Transverse colon (tissue), 4 donors: ENCODE measurements at regions not wholly inside any gene's neighbourhood (a gene's known extent, or its start where the extent isn't known, plus 50 kb on each side); places are given as distances from the start of the nearest gene placed in this dataset.

Experiments used
- DNase-seq: peaks from one replicate; pipeline ENCODE4 v3.0.0-alpha.2; 2019
- H3K27ac ChIP-seq, 4 donors: fragments of 200-600 bp; sonication (generic); 2 replicates each; pipeline ENCODE4 v1.5.1; 2016 to 2018; ENCODE audit warnings: inconsistent platforms in 4 of 4
- H3K27me3 ChIP-seq: fragments of 200-600 bp; sonication (generic); 2 replicates; pipeline ENCODE4 v1.5.1; 2017; ENCODE audit warnings: inconsistent platforms
- H3K36me3 ChIP-seq, 4 donors: fragments of 200-600 bp; sonication (generic); 2 replicates each; pipeline ENCODE4 v1.5.1; 2017 to 2019; ENCODE audit warnings: inconsistent platforms in 4 of 4
- H3K4me1 ChIP-seq, 4 donors: fragments of 200-600 bp; sonication (generic); 2 replicates each; pipeline ENCODE4 v1.5.1; 2017 to 2020; ENCODE audit warnings: inconsistent platforms in 4 of 4
- H3K4me3 ChIP-seq, 4 donors: fragments of 200-600 bp; sonication (generic); 1 replicate in 1 of 4; 2 replicates in 3 of 4; pipeline versions ENCODE4 v1.5.1 to v1.6.1; 2017 to 2019; ENCODE audit warnings: inconsistent platforms in 4 of 4
- H3K9me3 ChIP-seq, 2 donors: fragments of 200-600 bp; sonication (generic); 2 replicates each; pipeline ENCODE4 v1.5.1; 2017 to 2019; ENCODE audit warnings: inconsistent platforms in 2 of 2
- EP300 ChIP-seq: sonication (generic); formaldehyde crosslinking; IDR thresholded peaks from one replicate; pipeline ENCODE4 v1.6.1; 2017; ENCODE audit warnings: antibody characterized with exemption, low read depth
- POLR2A ChIP-seq: fragments of 450-650 bp; IDR thresholded peaks from one replicate; pipeline ENCODE4 v1.6.1; 2016; ENCODE audit warnings: antibody characterized with exemption, mild to moderate bottlenecking, moderate library complexity
- POLR2AphosphoS5 ChIP-seq, 3 donors: sonication (generic); formaldehyde crosslinking; IDR thresholded peaks; one replicate each; pipeline ENCODE4 v1.6.1; 2016; ENCODE audit warnings: antibody characterized with exemption in 3 of 3
- WGBS, 2 donors: methylation state at CpG; one replicate each; pipeline ENCODE4 v1.1.5; 2018; ENCODE audit warnings: low coverage in 1 of 2; 5-methylcytosine and 5-hydroxymethylcytosine counted together
- in situ Hi-C, 4 donors: fragments of 200-750 bp; cut with MboI; loops; one replicate each; pipeline versions ENCODE4 v1.15.0 to v1.15.1; 2017; ENCODE audit warnings: low sequenced_read_pairs in 3 of 4, low pct_ligation_motif_present in 1 of 4, low pct_unique_long_range_greater_than_20kb in 1 of 4
- intact Hi-C: fragments of 100-400 bp; cut with DNase I; formaldehyde crosslinking; loops from one replicate; pipeline ENCODE4 v1.15.1; 2023; ENCODE audit warnings: low total_unique reads
- TF ChIP-seq, protein P1 (sequence below), 5 experiments: fragments of 200-600 bp in 3 of 5; fragments of 450-650 bp in 2 of 5; sonication (generic) in 3 of 5; IDR thresholded peaks; 1 replicate in 2 of 5; 2 replicates in 3 of 5; pipeline ENCODE4 v1.5.1; 2016 to 2017; ENCODE audit warnings: antibody characterized with exemption in 5 of 5, inconsistent platforms in 3 of 5, mild to moderate bottlenecking in 2 of 5, moderate library complexity in 1 of 5

DNA sequence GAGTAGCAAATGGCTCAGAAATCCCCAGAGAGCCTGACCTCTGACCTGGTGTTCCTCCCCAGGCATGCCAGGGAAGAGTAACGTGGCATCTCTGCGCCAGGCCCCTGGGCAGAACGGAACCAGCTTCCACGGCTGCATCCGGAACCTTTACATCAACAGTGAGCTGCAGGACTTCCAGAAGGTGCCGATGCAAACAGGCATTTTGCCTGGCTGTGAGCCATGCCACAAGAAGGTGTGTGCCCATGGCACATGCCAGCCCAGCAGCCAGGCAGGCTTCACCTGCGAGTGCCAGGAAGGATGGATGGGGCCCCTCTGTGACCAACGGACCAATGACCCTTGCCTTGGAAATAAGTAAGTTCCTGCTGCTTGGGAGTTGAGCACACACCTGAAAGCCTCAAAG is 83.4 kb upstream of the PACRGL start:
- Histone ChIP-seq H3K9me3 (no peaks in the 10 kb centered on the region), H3K36me3 (no peaks in the 10 kb centered on the region), H3K27me3 (no peaks in the 10 kb centered on the region), H3K4me1 (peaks cover 4 to 38% (median 18%) of the 10 kb centered on the region in 4 donors), H3K4me3 (no peak overlapping the region), H3K27ac (no peak overlapping the region)
- no peak for DNase-seq
- TF ChIP-seq POLR2A (no peak), POLR2AphosphoS5 (IDR thresholded peaks at IDR 0.05) (no peak), EP300 (no peak)
- TF ChIP-seq, protein P1, sequence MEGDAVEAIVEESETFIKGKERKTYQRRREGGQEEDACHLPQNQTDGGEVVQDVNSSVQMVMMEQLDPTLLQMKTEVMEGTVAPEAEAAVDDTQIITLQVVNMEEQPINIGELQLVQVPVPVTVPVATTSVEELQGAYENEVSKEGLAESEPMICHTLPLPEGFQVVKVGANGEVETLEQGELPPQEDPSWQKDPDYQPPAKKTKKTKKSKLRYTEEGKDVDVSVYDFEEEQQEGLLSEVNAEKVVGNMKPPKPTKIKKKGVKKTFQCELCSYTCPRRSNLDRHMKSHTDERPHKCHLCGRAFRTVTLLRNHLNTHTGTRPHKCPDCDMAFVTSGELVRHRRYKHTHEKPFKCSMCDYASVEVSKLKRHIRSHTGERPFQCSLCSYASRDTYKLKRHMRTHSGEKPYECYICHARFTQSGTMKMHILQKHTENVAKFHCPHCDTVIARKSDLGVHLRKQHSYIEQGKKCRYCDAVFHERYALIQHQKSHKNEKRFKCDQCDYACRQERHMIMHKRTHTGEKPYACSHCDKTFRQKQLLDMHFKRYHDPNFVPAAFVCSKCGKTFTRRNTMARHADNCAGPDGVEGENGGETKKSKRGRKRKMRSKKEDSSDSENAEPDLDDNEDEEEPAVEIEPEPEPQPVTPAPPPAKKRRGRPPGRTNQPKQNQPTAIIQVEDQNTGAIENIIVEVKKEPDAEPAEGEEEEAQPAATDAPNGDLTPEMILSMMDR (IDR thresholded peaks at IDR 0.05), result no peak
- 69 to 80% methylated on average over 2 to 8 of the region's 8 CpGs for WGBS, 2 donors
- intact Hi-C loops, result no loop called here
- in situ Hi-C loops, result no loop called here

DNA sequence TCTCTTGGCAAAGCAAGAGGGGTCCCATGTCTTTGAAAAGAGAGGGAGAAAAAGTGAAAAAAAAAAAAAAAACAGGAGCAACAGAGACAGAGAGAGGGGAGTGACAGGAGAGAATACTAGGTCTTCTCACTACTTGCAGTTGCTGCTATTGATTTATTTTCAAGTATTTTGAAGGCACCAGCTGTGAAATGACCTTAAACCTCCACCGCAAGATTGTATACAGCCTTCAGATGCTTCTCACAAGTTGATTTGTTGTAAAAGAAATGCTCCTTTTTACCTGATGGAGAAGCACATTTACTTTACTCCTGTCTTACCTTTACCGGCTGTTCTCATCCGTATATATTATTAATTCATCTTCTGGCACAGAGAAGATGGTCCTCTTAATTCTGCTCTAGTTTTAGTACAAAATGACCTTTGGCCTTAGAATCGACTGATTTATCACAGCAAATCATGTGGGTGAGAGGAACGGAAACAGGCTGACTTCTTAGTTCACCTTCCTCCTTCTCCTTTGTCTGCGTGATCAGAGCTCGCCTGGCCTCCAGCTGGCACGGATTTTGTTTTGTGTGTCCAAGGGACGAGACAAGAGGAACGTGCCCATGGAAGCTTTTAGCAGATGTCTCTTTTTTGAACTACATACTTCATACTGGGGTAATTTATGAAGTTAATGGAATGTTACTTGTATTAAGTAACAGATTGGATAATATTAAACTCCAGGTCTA is 82.4 kb upstream of the PACRGL start:
- in situ Hi-C loops, result no loop called here
- Histone ChIP-seq H3K27me3 (no peaks in the 10 kb centered on the region), H3K36me3 (no peaks in the 10 kb centered on the region), H3K9me3 (no peaks in the 10 kb centered on the region), H3K4me1 (peaks cover 4 to 38% (median 18%) of the 10 kb centered on the region in 4 donors), H3K4me3 (no peak overlapping the region), H3K27ac (peak overlapping the region in 3 of 4 donors; percentile 4 to 7 (median 7))
- DNase-seq, result peak; percentile 45
- no peak for TF ChIP-seq EP300
- TF ChIP-seq, protein P1 (IDR thresholded peaks at IDR 0.05), result no peak
- TF ChIP-seq POLR2A, result no peak
- no peak for TF ChIP-seq POLR2AphosphoS5 (IDR thresholded peaks at IDR 0.05)
- 35 to 39% methylated on average over 9 to 10 of the region's 10 CpGs for WGBS, 2 donors
- intact Hi-C loops, result no loop called here

DNA sequence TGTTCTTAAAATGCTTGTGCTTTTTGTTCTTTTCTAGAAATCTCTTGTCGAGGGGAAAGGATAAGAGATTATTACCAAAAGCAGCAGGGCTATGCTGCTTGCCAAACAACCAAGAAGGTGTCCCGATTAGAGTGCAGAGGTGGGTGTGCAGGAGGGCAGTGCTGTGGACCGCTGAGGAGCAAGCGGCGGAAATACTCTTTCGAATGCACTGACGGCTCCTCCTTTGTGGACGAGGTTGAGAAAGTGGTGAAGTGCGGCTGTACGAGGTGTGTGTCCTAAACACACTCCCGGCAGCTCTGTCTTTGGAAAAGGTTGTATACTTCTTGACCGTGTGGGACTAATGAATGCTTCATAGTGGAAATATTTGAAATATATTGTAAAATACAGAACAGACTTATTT is 81.5 kb upstream of the PACRGL start:
- intact Hi-C loops (no loop called here), in situ Hi-C loops (no loop called here)
- Histone ChIP-seq H3K27ac (peak overlapping the region in 1 of 4 donors; percentile 18), H3K4me3 (no peak overlapping the region), H3K9me3 (no peaks in the 10 kb centered on the region), H3K36me3 (no peaks in the 10 kb centered on the region), H3K27me3 (no peaks in the 10 kb centered on the region), H3K4me1 (peaks cover 4 to 38% (median 18%) of the 10 kb centered on the region in 4 donors)
- TF ChIP-seq POLR2AphosphoS5 (IDR thresholded peaks at IDR 0.05), result no peak
- no peak for TF ChIP-seq EP300
- no peak for TF ChIP-seq POLR2A
- TF ChIP-seq, protein P1 (IDR thresholded peaks at IDR 0.05), result no peak
- no peak for DNase-seq
- WGBS, 2 donors, result 57 to 83% methylated on average over 3 to 12 of the region's 12 CpGs

DNA sequence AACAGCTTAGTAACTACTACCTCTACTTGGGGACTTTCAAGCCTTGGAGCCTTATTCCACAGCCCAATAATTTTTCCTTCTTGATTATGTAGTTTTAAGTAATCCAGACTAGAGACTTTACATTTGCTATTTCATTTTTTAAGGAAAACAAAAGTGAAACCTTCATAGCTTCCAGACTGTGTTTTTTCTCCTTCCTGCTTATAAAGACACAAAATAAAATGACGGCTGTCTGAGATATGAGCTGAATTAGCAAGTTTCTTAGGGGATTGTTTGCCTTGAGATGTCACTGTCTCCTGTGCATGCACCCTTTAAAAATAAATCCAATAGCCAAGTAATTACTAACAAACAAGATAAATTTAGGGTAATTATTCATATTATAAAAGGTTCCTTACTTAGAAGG is 78.8 kb upstream of the PACRGL start:
- peaks cover 0 to 46% (median 17%) of the 10 kb centered on the region in 4 donors for H3K4me1 ChIP-seq
- in situ Hi-C loops (no loop called here), intact Hi-C loops (no loop called here)
- peak overlapping the region in 1 of 4 donors; percentile 19 for H3K27ac ChIP-seq
- no peak for DNase-seq
- H3K4me3 ChIP-seq, result peak overlapping the region in 1 of 4 donors; percentile 0
- H3K27me3 ChIP-seq, result no peaks in the 10 kb centered on the region
- 0 to 16% methylated on average over 1 of the region's 1 CpG for WGBS, 2 donors
- H3K9me3 ChIP-seq, result no peaks in the 10 kb centered on the region
- no peaks in the 10 kb centered on the region for H3K36me3 ChIP-seq
- TF ChIP-seq, protein P1 (IDR thresholded peaks at IDR 0.05), result no peak
- TF ChIP-seq POLR2A (no peak), EP300 (no peak), POLR2AphosphoS5 (IDR thresholded peaks at IDR 0.05) (no peak)
